Mesothelial cell of epicardium (in vitro differentiated cells): ENCODE measurements at regions not wholly inside any gene's neighbourhood (a gene's known extent, or its start where the extent isn't known, plus 50 kb on each side); places are given as distances from the start of the nearest gene placed in this dataset.

ENCODE experiments used
- DNase-seq, 2 experiments: peaks; one replicate each; pipeline ENCODE4 v3.0.0; 2021; ENCODE audit warnings: low spot score in 2 of 2; ENCODE audit not compliant: unreplicated experiment in 2 of 2
- H3K27ac Mint-ChIP-seq: 2 replicates; pipeline ENCODE4 v1.8.0; 2021; ENCODE audit warnings: mixed read lengths
- H3K27me3 Mint-ChIP-seq: 2 replicates; pipeline ENCODE4 v1.8.0; 2021; ENCODE audit warnings: low read depth, mixed read lengths
- H3K36me3 Mint-ChIP-seq: 2 replicates; pipeline ENCODE4 v1.8.0; 2021; ENCODE audit warnings: mixed read lengths
- H3K4me1 Mint-ChIP-seq: 2 replicates; pipeline ENCODE4 v1.8.0; 2021; ENCODE audit warnings: mixed read lengths
- H3K4me3 Mint-ChIP-seq: 2 replicates; pipeline ENCODE4 v1.8.0; 2021; ENCODE audit warnings: mild to moderate bottlenecking, moderate library complexity, mixed read lengths
- H3K9me3 Mint-ChIP-seq: 2 replicates; pipeline ENCODE4 v1.8.0; 2021; ENCODE audit warnings: mixed read lengths
- TF ChIP-seq, protein P1 (sequence below): fragments of 200-600 bp; sonication (generic); IDR thresholded peaks from one replicate; pipeline ENCODE4 v1.5.0; 2021; ENCODE audit warnings: antibody characterized with exemption; ENCODE audit not compliant: unreplicated experiment

DNA sequence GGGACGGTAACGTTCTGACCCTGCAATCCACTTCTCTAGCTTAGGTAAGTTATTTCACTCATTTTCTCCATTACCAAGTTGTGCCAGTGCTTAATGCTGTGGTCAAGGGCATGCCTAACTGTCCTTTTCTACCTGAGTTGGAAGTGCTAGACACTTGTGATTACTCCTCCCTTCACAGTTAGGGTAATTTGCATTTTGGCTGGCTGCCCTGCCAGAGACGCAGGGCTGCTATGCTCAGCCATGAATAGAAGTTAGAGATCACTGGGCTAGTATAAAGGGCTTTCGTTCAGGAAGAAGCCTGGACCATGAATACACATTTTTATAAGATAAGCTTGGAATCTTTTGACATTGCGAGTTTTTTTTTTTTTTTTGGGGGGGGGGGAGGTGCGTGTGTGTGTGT lies 633.2 kb upstream of the NEGR1 start:
- TF ChIP-seq, protein P1, sequence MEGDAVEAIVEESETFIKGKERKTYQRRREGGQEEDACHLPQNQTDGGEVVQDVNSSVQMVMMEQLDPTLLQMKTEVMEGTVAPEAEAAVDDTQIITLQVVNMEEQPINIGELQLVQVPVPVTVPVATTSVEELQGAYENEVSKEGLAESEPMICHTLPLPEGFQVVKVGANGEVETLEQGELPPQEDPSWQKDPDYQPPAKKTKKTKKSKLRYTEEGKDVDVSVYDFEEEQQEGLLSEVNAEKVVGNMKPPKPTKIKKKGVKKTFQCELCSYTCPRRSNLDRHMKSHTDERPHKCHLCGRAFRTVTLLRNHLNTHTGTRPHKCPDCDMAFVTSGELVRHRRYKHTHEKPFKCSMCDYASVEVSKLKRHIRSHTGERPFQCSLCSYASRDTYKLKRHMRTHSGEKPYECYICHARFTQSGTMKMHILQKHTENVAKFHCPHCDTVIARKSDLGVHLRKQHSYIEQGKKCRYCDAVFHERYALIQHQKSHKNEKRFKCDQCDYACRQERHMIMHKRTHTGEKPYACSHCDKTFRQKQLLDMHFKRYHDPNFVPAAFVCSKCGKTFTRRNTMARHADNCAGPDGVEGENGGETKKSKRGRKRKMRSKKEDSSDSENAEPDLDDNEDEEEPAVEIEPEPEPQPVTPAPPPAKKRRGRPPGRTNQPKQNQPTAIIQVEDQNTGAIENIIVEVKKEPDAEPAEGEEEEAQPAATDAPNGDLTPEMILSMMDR, result no peak
- Mint-ChIP-seq H3K4me1 (no peaks in the 10 kb centered on the region), H3K27ac (no peak overlapping the region), H3K4me3 (no peak overlapping the region), H3K36me3 (no peaks in the 10 kb centered on the region), H3K27me3 (no peaks in the 10 kb centered on the region), H3K9me3 (no peaks in the 10 kb centered on the region)
- DNase-seq, result no peak

DNA sequence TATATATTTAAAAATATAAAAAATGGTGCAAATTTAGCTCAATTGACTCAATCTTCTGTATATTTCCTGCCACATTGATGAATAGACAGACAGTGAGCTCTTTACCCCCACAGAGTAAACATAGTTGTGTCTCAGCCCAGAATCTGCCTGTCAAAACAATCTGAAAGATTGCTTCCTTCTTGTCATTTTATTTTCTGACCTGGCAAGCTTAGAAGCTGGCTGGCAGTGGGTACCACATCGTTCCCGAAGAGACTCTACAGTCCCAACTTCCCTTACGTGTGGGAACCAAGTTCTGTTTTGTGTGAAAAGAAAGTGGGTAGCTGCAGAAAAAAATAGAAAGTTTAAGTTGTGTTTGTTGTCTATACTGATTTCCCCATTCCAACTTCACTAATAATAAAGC lies 629.3 kb upstream of the NEGR1 start:
- H3K4me3 Mint-ChIP-seq, result no peak overlapping the region
- peaks cover 6% of the 10 kb centered on the region for H3K9me3 Mint-ChIP-seq
- no peak overlapping the region for H3K27ac Mint-ChIP-seq
- DNase-seq, result no peak
- no peaks in the 10 kb centered on the region for H3K27me3 Mint-ChIP-seq
- TF ChIP-seq, protein P1, result no peak
- no peaks in the 10 kb centered on the region for H3K4me1 Mint-ChIP-seq
- H3K36me3 Mint-ChIP-seq, result no peaks in the 10 kb centered on the region

DNA sequence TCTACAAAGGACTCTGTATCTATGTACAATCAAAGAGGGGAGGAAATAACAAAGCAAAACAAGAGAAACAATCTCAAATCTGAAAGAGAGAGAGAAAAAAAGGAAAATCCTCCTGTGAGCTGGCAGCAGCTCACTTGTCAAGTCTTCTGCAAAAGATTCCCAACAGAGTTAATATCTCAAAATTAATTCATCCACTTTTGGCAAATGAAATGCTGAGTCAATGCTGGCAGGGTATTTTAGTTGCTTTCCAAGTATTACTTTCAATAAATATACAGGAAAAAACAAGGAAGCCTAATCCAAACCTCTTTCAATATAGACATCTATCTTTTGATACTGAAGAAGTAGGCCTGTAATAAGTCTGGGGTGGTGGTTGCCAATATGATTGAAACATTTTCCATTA lies 613.9 kb upstream of the NEGR1 start:
- H3K27me3 Mint-ChIP-seq, result no peaks in the 10 kb centered on the region
- H3K9me3 Mint-ChIP-seq, result no peaks in the 10 kb centered on the region
- no peak overlapping the region for H3K4me3 Mint-ChIP-seq
- no peak overlapping the region for H3K27ac Mint-ChIP-seq
- no peak for DNase-seq
- peaks cover 8% of the 10 kb centered on the region for H3K4me1 Mint-ChIP-seq
- H3K36me3 Mint-ChIP-seq, result no peaks in the 10 kb centered on the region
- TF ChIP-seq, protein P1, result no peak

DNA sequence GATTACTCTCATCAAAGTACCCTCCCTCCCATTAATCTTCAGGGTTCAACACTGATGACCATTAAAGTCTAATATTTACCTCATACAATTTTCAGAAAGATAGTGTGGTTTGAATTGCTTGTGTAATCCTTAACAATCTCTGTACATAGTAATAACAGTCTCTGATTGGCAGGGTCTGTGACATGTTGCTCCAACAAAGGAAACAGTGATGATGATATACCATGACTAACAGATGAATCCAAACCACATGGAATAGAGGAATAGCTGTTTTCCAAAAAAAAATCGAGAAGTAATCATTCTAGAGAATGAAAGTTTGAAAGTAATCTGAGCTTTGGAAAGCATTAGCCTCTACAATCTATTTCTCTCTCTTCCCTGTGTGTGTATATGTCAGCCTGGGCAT lies 610.1 kb upstream of the NEGR1 start:
- H3K27ac Mint-ChIP-seq, result no peak overlapping the region
- no peak for DNase-seq
- no peak overlapping the region for H3K4me3 Mint-ChIP-seq
- no peaks in the 10 kb centered on the region for H3K9me3 Mint-ChIP-seq
- no peaks in the 10 kb centered on the region for H3K36me3 Mint-ChIP-seq
- peaks cover 8% of the 10 kb centered on the region for H3K4me1 Mint-ChIP-seq
- no peaks in the 10 kb centered on the region for H3K27me3 Mint-ChIP-seq
- TF ChIP-seq, protein P1, result no peak

DNA sequence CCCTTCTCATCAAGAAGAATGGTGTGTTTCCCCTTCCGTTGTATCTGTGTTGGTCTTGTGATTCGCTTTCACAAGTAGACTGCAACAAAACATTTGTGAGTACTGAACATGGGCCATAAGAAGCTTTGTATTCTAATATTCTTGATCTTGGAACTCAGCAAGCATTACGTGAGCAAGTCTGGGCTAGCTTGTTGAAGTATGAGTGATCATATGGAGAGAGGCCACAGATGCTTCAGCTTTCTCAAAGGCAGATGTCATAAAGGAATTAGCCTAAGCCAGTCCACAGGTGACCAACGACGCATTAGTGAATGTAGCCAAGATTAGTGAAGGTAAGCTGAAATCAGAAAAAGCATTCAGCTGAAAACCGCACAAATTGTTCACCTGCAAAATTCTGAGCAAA lies 609.6 kb upstream of the NEGR1 start:
- Mint-ChIP-seq H3K9me3 (no peaks in the 10 kb centered on the region), H3K27ac (no peak overlapping the region), H3K36me3 (no peaks in the 10 kb centered on the region), H3K4me1 (peaks cover 8% of the 10 kb centered on the region), H3K27me3 (no peaks in the 10 kb centered on the region), H3K4me3 (no peak overlapping the region)
- DNase-seq, result no peak
- TF ChIP-seq, protein P1, result no peak

DNA sequence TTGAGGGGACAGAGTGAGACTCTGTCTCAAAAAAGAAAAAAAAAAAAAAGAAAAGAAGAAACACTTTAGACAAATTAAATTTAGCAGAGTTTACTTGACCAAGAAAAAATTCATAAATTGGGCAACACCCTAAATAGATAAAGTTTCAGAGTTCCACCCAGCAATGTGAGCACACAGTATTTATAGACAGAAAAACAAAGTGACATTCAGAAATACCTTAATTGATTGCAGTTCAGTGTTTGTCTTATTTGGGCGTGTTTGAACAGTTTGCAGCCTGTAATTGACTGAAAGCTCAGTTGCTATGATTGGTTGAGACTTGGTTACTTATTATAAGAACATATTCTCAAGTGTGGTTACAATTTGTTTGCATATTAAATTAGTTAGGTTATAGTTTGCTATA lies 603.5 kb upstream of the NEGR1 start:
- Mint-ChIP-seq H3K4me1 (no peaks in the 10 kb centered on the region), H3K36me3 (no peaks in the 10 kb centered on the region), H3K9me3 (no peaks in the 10 kb centered on the region), H3K27me3 (no peaks in the 10 kb centered on the region), H3K27ac (no peak overlapping the region), H3K4me3 (no peak overlapping the region)
- TF ChIP-seq, protein P1, result no peak
- no peak for DNase-seq
